Stimulated activated CD4-positive, alpha-beta T cell treated with anti-CD3 and anti-CD28 coated beads, Interleukin-2, amount 100 ng/mL, for 48 hours (primary cell): ENCODE measurements at regions not wholly inside any gene's neighbourhood (a gene's known extent, or its start where the extent isn't known, plus 50 kb on each side); places are given as distances from the start of the nearest gene placed in this dataset.

Experiments used
- DNase-seq, 2 donors: peaks; one replicate each; pipeline ENCODE4 v3.0.0-alpha.2; 2020

GRCh38 chr20:39431091-39431880 is 469.1 kb downstream of the DHX35 start:
- no peak for DNase-seq

GRCh38 chr20:39429726-39430125 is 467.6 kb downstream of the DHX35 start:
- no peak for DNase-seq

DNA sequence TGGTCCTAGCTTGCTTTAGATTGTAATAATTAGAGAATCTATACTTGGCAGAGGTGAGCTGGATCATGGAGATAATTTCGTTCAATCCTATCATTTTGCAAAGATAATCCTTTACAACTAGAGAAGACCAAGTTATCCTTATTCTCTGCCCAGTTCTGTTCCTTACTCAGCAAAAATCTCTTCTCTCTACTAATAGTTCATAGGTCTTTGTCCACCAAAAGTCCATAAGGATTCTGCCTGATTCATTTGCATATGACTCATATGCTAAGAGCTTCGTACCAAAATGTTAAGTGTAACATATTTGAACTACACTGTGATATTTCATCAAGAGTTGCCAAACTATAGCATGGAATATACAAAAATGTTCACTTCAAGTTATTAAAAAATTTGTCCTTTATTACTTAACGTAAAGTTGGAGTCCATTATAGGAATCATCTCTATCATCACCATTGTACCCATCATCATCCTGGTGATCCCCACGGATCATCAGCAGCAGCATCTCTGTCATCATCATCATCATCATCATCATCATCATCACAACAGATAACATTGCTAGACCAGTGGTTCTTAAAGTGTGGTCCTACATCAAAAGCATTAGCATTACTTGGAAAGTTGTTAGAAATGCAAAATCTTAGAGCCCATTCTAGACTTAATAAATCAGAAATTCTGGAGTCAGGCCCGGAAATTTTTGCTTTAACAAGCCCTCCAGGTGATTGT is 463.0 kb downstream of the DHX35 start:
- DNase-seq, result no peak

DNA sequence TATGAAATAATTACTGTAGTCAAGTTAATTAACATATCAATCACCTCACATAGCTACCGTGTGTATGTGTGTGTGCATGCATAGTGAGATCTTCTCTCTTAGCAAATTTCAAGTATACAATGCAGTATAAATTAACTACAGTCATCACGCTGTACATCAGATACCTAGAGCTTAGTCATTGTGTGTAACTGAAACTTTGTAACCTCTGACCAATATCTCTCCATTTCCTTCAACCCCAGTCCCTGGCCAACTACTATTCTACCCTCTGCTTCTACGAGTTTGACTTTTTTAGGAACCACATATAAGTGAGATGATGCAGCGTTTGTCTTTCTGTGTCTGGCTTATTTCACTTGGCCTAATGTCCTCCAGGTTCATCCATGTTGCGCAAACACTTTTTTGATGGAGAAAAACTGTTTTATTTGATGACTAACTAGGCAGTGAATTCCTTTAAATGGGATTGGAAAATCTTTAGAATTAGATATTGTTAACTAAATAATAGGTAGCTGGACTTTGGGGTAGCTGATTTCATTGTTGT is 459.5 kb downstream of the DHX35 start:
- no peak for DNase-seq

GRCh38 chr20:39412091-39412490 is 449.9 kb downstream of the DHX35 start:
- DNase-seq, result no peak

- no peak for DNase-seq
Observed at GRCh38 chr20:39399463-39399862, 437.3 kb downstream of the DHX35 start.

GRCh38 chr20:39398656-39399055 is 436.5 kb downstream of the DHX35 start:
- DNase-seq, result no peak

GRCh38 chr20:39397646-39398045 is 435.5 kb downstream of the DHX35 start:
- no peak for DNase-seq

DNA sequence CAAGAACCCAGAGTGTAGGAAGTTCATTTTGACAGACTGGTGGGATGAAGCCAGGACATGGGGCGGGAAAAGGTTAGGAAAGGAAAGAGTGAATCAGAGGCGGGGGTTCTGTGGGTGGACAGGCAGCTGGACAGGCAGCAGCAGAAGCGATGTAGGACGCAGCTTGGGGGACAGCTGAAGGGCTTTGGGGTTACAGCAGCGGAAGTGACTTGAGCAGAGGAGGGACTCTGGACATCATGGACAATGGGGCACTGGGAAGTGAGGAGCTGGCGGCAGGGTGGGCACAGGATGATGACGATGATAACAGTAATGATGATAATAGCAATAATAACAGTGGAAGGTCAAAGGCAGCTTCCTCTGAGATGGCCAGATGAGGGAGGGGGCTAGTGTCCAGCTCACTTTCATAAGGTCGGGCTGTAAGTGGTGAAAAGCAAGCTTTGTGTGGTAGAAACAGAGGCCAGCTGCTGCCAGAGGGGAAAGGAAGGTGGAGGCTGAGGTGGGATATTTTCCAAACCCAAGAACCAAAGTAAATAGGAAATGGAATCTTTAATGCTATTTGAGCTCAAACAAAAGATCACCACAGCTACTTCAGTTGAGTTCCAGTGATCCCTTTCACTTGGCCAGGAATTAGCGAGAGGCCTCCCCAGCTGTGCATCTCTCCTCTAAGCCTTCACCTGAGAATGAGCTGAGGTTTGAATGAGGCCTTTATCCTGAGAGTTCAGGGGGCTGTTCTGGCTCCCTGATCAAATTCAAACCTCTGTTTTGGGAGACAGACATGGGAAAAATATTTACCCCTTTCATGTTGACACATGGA is 433.5 kb downstream of the DHX35 start:
- DNase-seq, result no peak

DNA sequence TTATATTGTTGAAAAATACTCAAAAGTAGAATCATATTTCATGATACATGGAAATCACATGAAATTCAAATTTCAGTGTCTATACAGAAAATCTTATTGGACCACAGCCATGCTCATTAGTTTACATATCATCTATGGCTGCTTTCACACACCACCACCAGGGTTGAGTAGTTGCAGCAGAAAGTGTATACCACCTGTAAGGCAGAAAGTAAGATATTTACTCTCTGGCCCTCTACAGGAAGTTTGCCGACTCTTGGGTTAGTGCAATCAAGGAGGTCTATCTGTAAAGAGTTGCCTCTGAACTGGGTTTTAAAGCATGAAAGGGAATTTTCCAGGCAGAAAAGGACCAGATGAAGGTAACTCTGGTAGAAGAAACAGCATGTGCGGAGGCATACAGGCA is 432.3 kb downstream of the DHX35 start:
- DNase-seq, result no peak

DNA sequence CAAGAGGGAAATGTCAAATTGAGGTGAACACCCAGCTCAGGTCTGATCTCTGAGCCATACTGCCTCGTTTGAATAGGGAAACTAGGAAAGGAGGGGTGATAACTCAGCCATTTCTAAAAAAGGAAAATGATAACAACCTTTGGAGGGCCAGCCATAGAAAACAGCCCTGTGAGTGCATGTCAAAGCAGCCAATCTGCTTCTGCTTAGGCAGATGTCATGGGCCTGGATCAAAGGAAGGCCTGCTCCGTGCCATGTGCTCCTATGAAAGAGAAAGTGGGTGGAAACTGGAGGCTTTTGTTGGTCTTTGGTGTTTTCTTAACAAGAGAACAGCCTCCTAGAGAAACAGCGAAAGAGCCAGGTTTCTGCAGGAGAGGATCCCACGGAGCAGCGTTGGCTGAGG is 428.0 kb downstream of the DHX35 start:
- no peak for DNase-seq

DNA sequence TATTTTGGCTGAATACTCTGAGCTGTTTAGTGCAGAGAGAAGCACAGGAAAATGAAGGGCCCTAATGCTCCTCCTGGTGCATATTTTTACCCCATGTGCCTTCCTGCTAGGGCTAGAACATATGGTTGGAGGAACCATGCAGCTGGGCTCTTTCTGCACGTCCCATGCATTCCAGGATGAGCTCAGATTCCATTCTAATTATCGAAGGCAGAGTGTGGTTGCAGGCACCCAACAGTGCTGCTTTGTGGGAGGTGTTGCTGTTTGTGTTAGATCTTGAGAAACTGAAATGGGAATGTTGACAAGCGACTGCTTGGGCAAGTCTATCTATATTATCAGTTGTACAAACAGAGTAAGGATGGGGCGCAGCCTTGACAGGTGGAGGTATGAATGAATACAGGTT is 419.5 kb downstream of the DHX35 start:
- no peak for DNase-seq

- DNase-seq, result no peak
Observed at GRCh38 chr20:39378776-39379175, 416.6 kb downstream of the DHX35 start.

DNA sequence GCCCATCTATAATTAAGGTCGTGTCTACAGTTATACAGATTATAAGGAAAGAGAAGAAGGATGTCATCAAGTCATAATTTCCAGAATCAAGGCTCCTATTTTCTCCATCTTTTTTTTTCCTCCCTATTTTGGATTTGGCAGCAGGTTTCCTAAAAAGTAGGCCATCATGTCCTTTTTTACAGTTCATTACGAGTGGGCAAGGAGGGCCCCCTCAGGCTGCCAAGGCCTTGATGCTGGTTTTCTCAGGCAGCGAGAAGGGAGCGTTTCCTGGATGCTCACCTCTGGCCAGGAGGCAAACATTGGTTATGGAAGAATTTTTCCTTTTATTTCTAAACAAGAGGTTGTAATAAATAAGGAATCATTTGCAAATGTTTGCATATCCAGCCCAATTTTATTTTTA is 414.6 kb downstream of the DHX35 start:
- no peak for DNase-seq

GRCh38 chr20:39364320-39364719 is 402.2 kb downstream of the DHX35 start:
- DNase-seq, result no peak

DNA sequence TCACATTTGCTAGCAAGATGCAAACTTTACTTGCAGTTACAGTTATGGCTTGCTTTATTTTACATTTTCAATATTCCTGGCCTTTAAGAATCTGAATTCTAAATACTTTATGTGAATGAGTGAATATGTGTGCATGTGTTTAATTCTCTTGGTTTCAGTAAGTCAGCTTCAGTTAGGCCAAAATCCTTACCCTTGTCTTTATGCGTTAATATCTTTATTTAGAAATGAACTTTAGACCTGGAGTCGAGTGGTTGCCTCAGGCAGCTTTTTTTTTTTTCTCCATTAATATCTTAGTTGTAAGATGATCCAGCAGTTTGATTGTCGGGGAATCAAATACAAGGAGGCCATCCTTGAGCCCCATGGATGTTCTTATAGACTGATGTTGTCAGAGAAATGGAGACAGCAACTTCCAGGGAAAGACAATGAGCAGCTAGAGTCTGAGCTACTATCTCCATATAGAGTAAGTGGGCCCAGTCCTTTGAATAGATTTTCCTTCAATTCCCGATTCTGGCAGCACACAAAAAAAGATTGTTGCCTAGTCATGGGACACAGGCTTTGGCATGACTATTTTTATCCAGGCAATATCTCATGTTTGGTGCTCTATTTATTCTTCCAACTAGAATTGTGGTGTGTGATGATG is 398.0 kb downstream of the DHX35 start:
- DNase-seq, result no peak

- DNase-seq, result no peak
Observed at GRCh38 chr20:39358052-39358451, 395.9 kb downstream of the DHX35 start.

- no peak for DNase-seq
Observed at GRCh38 chr20:39356908-39357307, 394.8 kb downstream of the DHX35 start.

GRCh38 chr20:39349240-39349639 is 387.1 kb downstream of the DHX35 start:
- DNase-seq, result no peak

GRCh38 chr20:39347626-39348025 is 385.5 kb downstream of the DHX35 start:
- DNase-seq, result no peak

DNA sequence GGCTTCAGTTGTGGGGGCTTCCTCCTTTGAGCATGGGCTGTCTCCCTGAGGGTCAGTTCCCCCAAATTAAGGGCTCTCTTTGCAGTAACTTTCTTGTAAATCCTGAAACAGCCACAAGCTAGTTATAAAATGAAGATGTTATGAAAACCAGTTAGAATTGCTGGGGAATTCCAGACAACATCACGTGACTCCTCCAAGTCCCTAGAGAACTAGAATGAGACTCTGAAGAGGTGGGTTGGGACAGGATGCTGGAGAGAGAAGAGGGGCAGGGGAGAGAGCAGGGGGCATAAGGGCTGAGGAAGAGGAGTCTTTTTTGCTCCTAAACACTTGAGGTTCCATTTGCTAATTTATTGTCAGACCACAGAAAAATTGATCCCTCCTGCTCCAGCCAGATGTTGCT is 380.3 kb downstream of the DHX35 start:
- DNase-seq, result no peak

- DNase-seq, result no peak
Observed at GRCh38 chr20:39338469-39339376, 376.6 kb downstream of the DHX35 start.
